DND-41 (cell line): ENCODE measurements at regions not wholly inside any gene's neighbourhood (a gene's known extent, or its start where the extent isn't known, plus 50 kb on each side); places are given as distances from the start of the nearest gene placed in this dataset.

Source experiments
- CTCF ChIP-seq: IDR thresholded peaks from 2 replicates; pipeline ENCODE4 v1.5.1; 2012; ENCODE audit warnings: borderline replicate concordance, low read length, moderate library complexity, mild to moderate bottlenecking; ENCODE audit not compliant: poor library complexity, severe bottlenecking; ENCODE audit errors: extremely low read depth
- EZH2 ChIP-seq: IDR thresholded peaks from 3 replicates; pipeline ENCODE4 v1.6.1; 2012; ENCODE audit warnings: borderline replicate concordance, low read depth, mild to moderate bottlenecking, moderate library complexity, low read length, inconsistent platforms; ENCODE audit not compliant: severe bottlenecking

- TF ChIP-seq CTCF (no peak), EZH2 (no peak)
Observed at GRCh38 chr12:97046901-97047300, 139.8 kb downstream of the NEDD1 start.
